NT2/D1 (cell line): ENCODE measurements at regions not wholly inside any gene's neighbourhood (a gene's known extent, or its start where the extent isn't known, plus 50 kb on each side); places are given as distances from the start of the nearest gene placed in this dataset.

Experiments used
- SUZ12 ChIP-seq: IDR thresholded peaks from 2 replicates; pipeline ENCODE4 v1.6.1; 2011; ENCODE audit not compliant: insufficient read length, insufficient read depth; ENCODE audit errors: extremely low read depth
- YY1 ChIP-seq: IDR thresholded peaks from 2 replicates; pipeline ENCODE4 v1.6.1; 2011; ENCODE audit not compliant: insufficient read length, insufficient read depth
- ZNF274 ChIP-seq: IDR thresholded peaks from 2 replicates; pipeline ENCODE4 v1.6.1; 2011; ENCODE audit warnings: mild to moderate bottlenecking, low read depth, low read length

DNA sequence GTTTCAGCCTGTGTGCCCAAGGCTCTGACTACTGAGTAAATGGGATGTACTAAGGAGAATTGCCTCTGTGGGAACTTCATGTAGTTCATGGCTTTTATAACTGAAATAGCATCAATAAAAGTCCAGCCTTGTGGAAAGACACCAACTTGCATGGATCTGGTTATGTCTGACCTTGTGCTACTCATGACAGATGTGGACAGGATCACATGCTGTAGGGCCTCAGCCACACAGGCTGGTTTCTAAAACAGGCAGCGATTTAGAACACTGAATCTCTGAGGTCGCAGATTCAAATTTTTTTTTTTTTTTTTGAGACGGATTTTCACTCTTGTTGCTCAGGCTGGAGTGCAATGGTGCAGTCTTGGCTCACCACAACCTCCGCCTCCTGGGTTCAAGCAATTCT lies 66.5 kb upstream of the SPIN1 start:
- TF ChIP-seq SUZ12, result no peak
- no peak for TF ChIP-seq ZNF274
- no peak for TF ChIP-seq YY1
